ENCODE measurements at regions not wholly inside any gene's neighbourhood (a gene's known extent, or its start where the extent isn't known, plus 50 kb on each side); places are given as distances from the start of the nearest gene placed in this dataset.

GRCh38 chr6:11644071-11644470 lies 106.5 kb downstream of the TMEM170B start:
- no peak for TF ChIP-seq CTCF (IDR thresholded peaks at IDR 0.05; ENCODE audit: insufficient read depth, low read depth, low read length)
- H3K4me3 ChIP-seq (ENCODE audit: low read depth, low read length), result no peak overlapping the region
- no peak for DNase-seq (ENCODE audit: low read depth)

- DNase-seq (ENCODE audit: low read depth), result no peak
- H3K4me3 ChIP-seq (ENCODE audit: low read depth, low read length), result no peak overlapping the region
- no peak for TF ChIP-seq CTCF (IDR thresholded peaks at IDR 0.05; ENCODE audit: insufficient read depth, low read depth, low read length)
Observed at GRCh38 chr6:11644601-11645000, 107.1 kb downstream of the TMEM170B start.

GRCh38 chr6:11645016-11645415 lies 107.5 kb downstream of the TMEM170B start:
- no peak overlapping the region for H3K4me3 ChIP-seq (ENCODE audit: low read depth, low read length)
- peak; percentile 96 for DNase-seq (ENCODE audit: low read depth)
- TF ChIP-seq CTCF (IDR thresholded peaks at IDR 0.05; ENCODE audit: insufficient read depth, low read depth, low read length), result no peak

GRCh38 chr6:11648436-11648775 lies 110.9 kb downstream of the TMEM170B start:
- H3K4me3 ChIP-seq (ENCODE audit: low read depth, low read length), result no peak overlapping the region
- no peak for TF ChIP-seq CTCF (IDR thresholded peaks at IDR 0.05; ENCODE audit: insufficient read depth, low read depth, low read length)
- DNase-seq (ENCODE audit: low read depth), result no peak

GRCh38 chr6:11648889-11649288 lies 111.3 kb downstream of the TMEM170B start:
- TF ChIP-seq CTCF (IDR thresholded peaks at IDR 0.05; ENCODE audit: insufficient read depth, low read depth, low read length), result no peak
- DNase-seq (ENCODE audit: low read depth), result no peak
- no peak overlapping the region for H3K4me3 ChIP-seq (ENCODE audit: low read depth, low read length)

- DNase-seq (ENCODE audit: low read depth), result peak; percentile 21
- H3K4me3 ChIP-seq (ENCODE audit: low read depth, low read length), result no peak overlapping the region
- TF ChIP-seq CTCF (IDR thresholded peaks at IDR 0.05; ENCODE audit: insufficient read depth, low read depth, low read length), result no peak
Observed at GRCh38 chr6:11650025-11650696, 112.6 kb downstream of the TMEM170B start.

GRCh38 chr6:11650711-11651110 lies 113.2 kb downstream of the TMEM170B start:
- H3K4me3 ChIP-seq (ENCODE audit: low read depth, low read length), result no peak overlapping the region
- TF ChIP-seq CTCF (IDR thresholded peaks at IDR 0.05; ENCODE audit: insufficient read depth, low read depth, low read length), result no peak
- DNase-seq (ENCODE audit: low read depth), result peak; percentile 6

Measured in fibroblast of villous mesenchyme (primary cell).